BE2C (cell line): ENCODE measurements at regions not wholly inside any gene's neighbourhood (a gene's known extent, or its start where the extent isn't known, plus 50 kb on each side); places are given as distances from the start of the nearest gene placed in this dataset.

Experiments used
- DNase-seq: peaks from one replicate; pipeline ENCODE4 v3.0.0-alpha.2; 2020
- H3K27me3 ChIP-seq: fragments of 250-450 bp; sonication (Bioruptor Pico); 2 replicates; pipeline ENCODE4 v1.5.1; 2020; ENCODE audit warnings: mild to moderate bottlenecking
- H3K36me3 ChIP-seq: fragments of 250-450 bp; sonication (Bioruptor Pico); 2 replicates; pipeline ENCODE4 v1.5.1; 2020; ENCODE audit warnings: mild to moderate bottlenecking
- H3K4me1 ChIP-seq: fragments of 250-450 bp; sonication (Bioruptor Pico); 2 replicates; pipeline ENCODE4 v1.5.1; 2020
- H3K4me3 ChIP-seq: 2 replicates; pipeline ENCODE4 v1.5.1; 2011; ENCODE audit warnings: low read depth, low read length
- H3K9me3 ChIP-seq: fragments of 250-450 bp; sonication (Bioruptor Pico); 2 replicates; pipeline ENCODE4 v1.5.1; 2020
- TF ChIP-seq, protein P1 (sequence below): IDR thresholded peaks from 2 replicates; pipeline ENCODE4 v1.5.1; 2012; ENCODE audit warnings: mild to moderate bottlenecking, low read depth, low read length

DNA sequence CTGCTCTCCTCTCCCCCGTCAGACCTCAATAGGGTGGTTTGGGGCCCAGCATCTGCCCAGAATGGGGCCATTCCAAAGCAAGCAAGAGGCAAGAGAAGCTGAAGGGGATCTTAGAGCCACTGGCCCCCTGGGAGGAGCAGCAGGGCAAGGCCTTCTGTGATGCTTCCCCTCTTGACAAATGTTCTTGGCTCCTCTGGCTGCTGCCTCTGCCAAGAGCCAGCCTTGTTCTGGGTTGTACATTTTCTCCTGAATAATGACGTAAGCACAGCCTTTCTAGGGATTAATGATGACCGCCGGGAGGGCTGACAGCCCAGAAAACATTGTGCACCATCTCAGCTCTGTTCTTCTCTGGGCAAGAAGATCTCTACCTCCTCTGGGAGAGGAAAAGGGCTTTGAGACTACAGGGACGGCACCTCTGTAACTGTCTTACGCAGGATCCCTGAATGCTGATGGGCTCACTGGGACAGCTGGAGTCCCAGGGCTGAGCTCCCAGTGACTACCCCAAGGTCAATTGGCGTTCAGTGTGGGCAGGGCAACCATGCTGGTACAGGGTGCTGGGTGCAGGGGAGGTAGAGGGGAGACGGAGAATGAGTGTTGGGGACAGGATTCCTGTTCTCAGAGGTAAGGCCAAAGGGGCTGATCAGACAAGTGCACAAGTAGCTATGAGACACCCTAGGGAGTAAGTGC, 253.3 kb downstream of the FAM43A start:
- H3K9me3 ChIP-seq = no peaks in the 10 kb centered on the region
- TF ChIP-seq, protein P1, sequence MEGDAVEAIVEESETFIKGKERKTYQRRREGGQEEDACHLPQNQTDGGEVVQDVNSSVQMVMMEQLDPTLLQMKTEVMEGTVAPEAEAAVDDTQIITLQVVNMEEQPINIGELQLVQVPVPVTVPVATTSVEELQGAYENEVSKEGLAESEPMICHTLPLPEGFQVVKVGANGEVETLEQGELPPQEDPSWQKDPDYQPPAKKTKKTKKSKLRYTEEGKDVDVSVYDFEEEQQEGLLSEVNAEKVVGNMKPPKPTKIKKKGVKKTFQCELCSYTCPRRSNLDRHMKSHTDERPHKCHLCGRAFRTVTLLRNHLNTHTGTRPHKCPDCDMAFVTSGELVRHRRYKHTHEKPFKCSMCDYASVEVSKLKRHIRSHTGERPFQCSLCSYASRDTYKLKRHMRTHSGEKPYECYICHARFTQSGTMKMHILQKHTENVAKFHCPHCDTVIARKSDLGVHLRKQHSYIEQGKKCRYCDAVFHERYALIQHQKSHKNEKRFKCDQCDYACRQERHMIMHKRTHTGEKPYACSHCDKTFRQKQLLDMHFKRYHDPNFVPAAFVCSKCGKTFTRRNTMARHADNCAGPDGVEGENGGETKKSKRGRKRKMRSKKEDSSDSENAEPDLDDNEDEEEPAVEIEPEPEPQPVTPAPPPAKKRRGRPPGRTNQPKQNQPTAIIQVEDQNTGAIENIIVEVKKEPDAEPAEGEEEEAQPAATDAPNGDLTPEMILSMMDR = no peak
- no peak for DNase-seq
- H3K36me3 ChIP-seq = no peaks in the 10 kb centered on the region
- no peaks in the 10 kb centered on the region for H3K27me3 ChIP-seq
- no peak overlapping the region for H3K4me3 ChIP-seq
- no peaks in the 10 kb centered on the region; the same call in 1 of the 2 replicates for H3K4me1 ChIP-seq

DNA sequence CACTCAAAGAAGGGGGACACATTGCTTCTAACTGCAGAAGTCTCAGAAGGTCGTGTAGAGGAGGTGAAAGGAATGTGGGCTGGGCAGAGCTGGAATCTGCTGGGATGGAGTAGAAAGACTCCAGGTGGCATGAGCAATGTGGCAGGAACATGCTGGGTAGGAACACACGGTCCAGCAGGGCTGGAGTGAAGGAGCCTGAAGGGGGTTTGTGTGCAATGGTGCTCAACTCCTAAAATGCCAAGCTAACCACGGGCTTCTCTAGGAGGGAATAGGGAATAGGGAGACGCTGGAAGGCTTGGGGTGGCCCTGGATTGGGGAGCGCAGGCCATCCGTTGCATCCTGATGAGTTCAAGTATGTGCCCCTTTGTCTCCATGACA, 253.8 kb downstream of the FAM43A start:
- H3K9me3 ChIP-seq = no peaks in the 10 kb centered on the region
- no peak overlapping the region for H3K4me3 ChIP-seq
- H3K36me3 ChIP-seq = no peaks in the 10 kb centered on the region
- no peaks in the 10 kb centered on the region for H3K27me3 ChIP-seq
- TF ChIP-seq, protein P1 = no peak
- DNase-seq = no peak
- H3K4me1 ChIP-seq = no peaks in the 10 kb centered on the region; the same call in 1 of the 2 replicates

DNA sequence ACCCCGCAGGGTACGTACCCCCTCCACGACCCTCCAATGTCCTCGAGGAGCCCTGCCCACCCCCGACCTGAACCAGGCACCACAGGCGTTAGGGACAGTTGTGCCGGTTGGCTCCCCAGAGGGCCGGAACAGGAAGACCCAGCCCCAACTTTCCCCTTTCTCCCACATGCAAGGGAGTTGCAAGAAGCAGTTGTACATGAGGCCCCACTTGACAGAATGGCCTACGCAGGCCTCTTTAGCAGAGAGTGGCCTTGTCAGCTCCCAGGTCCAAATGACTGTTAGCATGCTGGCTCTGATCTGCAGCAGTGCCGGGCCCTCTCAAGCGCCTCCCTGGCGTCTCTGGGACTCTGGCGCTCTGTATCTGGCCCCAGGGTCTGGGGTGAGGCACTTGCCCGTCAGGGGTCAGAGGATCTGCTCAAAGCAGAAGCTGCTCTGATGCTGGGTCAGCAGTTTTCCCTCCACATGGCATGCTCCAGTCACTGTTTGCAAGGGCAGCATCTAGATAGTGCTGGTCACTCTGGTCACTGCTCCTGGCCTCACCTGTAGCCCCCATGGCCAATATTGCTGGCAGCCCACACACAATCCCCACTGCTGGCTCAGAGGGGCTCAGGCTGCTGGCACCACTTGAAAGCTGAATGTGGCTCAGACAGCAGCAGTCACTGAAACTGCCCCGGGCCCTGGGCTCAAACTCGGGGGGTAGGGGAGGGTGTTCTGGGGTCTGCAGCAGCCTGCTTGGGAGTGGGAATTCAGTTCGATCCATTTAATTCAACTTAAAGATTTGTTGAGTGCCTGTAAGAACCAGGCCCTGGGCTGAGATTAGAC, 254.5 kb downstream of the FAM43A start:
- no peaks in the 10 kb centered on the region; the same call in 1 of the 2 replicates for H3K4me1 ChIP-seq
- H3K36me3 ChIP-seq = no peaks in the 10 kb centered on the region
- TF ChIP-seq, protein P1 = no peak
- H3K4me3 ChIP-seq = no peak overlapping the region
- H3K27me3 ChIP-seq = no peaks in the 10 kb centered on the region
- no peak for DNase-seq
- H3K9me3 ChIP-seq = no peaks in the 10 kb centered on the region

DNA sequence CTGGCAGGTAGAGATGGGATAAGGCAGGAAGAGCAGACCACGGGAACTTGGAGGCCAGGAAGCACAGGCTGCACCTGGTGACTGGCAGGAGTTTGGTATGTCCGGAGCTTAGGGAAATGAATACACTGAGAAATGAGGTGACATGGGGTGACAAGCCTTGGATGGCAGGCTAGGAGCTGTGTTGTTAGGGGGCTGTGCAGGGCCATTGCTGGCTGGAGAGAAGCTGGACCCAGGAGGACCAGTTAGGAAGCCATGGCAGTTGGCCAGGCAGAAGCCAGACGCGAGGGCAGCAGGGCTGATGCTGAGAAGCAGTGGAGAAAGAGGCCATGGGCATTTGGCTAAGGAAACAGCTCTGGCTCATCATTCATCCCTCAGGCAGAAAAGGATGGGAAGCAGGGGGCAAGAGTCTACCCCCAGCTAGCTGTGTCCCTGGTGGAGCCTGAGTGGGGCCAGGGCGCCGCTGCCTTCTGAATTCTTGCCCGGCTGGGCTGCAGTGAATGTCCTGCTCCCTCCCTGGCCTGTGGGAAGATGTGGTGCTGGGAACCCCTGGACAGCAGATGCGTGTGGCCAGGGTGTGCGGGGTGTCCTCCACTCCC, 255.8 kb downstream of the FAM43A start:
- H3K4me3 ChIP-seq = no peak overlapping the region
- H3K36me3 ChIP-seq = no peaks in the 10 kb centered on the region
- no peaks in the 10 kb centered on the region for H3K9me3 ChIP-seq
- H3K4me1 ChIP-seq = no peaks in the 10 kb centered on the region; the same call in 1 of the 2 replicates
- no peak for DNase-seq
- no peaks in the 10 kb centered on the region for H3K27me3 ChIP-seq
- TF ChIP-seq, protein P1 = no peak

DNA sequence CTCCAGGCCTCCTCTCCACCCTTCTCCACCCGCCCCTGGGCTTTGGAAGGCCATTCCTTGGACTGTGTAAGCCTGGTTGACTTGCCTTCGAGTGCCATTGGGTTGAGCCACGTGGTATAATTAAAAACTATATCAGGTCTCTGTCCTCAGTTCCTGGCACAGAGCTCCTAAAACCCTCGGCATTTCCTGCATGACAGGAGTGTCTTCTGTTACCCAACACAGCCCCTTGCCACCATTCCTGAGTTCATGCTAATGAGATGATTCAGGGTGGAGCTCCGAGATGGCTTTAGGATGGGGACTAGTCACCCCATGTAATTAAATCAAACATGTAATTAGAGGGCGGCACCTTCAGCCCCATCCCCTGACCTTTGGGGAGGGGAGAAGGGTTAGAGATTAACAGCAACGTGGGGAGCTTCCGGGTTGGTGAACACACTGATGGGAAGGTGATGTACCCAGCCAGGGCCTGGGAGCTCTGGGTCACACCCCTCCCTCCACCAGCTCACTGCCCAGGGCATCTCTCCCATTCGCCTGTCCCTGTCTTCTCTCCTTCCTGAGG, 256.4 kb downstream of the FAM43A start:
- Histone ChIP-seq H3K4me1 (no peaks in the 10 kb centered on the region; the same call in 1 of the 2 replicates), H3K27me3 (no peaks in the 10 kb centered on the region), H3K36me3 (no peaks in the 10 kb centered on the region), H3K9me3 (no peaks in the 10 kb centered on the region), H3K4me3 (no peak overlapping the region)
- no peak for DNase-seq
- TF ChIP-seq, protein P1 = no peak
